IMR-90 (cell line): ENCODE measurements at regions not wholly inside any gene's neighbourhood (a gene's known extent, or its start where the extent isn't known, plus 50 kb on each side); places are given as distances from the start of the nearest gene placed in this dataset.

ENCODE experiments used
- ATAC-seq: fragments of 200-7000 bp; cut with Tn5 transposase; 2 replicates; pipeline ENCODE4 v1.9.1; 2020; ENCODE audit warnings: low read depth, mild to moderate bottlenecking, moderate library complexity
- BruUV-seq: library from RNA; stranded (reverse); fragments of 400-500 nt; replicated peaks from 2 replicates; lab custom pipeline; 2021; lab: Mats Ljungman, UMichigan
- CTCF ChIA-PET: fragments of 300-600 bp; formaldehyde crosslinking; extraction: SDS; loops from one replicate; lab custom pipeline; 2021; ENCODE audit warnings: antibody characterized with exemption; lab: Yijun Ruan, JAX
- POLR2A ChIA-PET: fragments of 300-600 bp; sonication (Branson Sonifier 250); formaldehyde crosslinking; loops from one replicate; lab custom pipeline; 2022; ENCODE audit warnings: antibody characterized with exemption; ENCODE audit not compliant: unreplicated experiment; lab: Charles Lee
- DNase-seq: peaks from one replicate; pipeline ENCODE4 v3.0.0; 2013
- H2AFZ ChIP-seq: replicated peaks from 2 replicates; pipeline ENCODE3; 2013; ENCODE audit warnings: low read length, mild to moderate bottlenecking; ENCODE audit not compliant: poor library complexity
- H2AK5ac ChIP-seq: 2 replicates; pipeline ENCODE4 v1.6.1; 2013; ENCODE audit warnings: low read depth, low read length, inconsistent platforms
- H2AK9ac ChIP-seq: replicated peaks from 2 replicates; pipeline ENCODE3; 2013; ENCODE audit warnings: mild to moderate bottlenecking, low read depth, low read length, moderate library complexity; ENCODE audit not compliant: poor library complexity
- H2BK120ac ChIP-seq: 2 replicates; pipeline ENCODE4 v1.6.1; 2013; ENCODE audit warnings: low read depth, low read length, inconsistent platforms
- H2BK15ac ChIP-seq: 3 replicates; pipeline ENCODE4 v1.6.1; 2013; ENCODE audit warnings: low read depth, low read length, inconsistent platforms
- H2BK20ac ChIP-seq: 2 replicates; pipeline ENCODE4 v1.6.1; 2013; ENCODE audit warnings: low read depth, mild to moderate bottlenecking, inconsistent platforms, low read length, moderate library complexity
- H2BK5ac ChIP-seq: 2 replicates; pipeline ENCODE4 v1.6.1; 2013; ENCODE audit warnings: mild to moderate bottlenecking, low read depth, low read length, inconsistent platforms; ENCODE audit not compliant: poor library complexity, severe bottlenecking
- H3K14ac ChIP-seq: replicated peaks from 2 replicates; pipeline ENCODE4 v1.6.1; 2013; ENCODE audit warnings: low read depth, low read length, inconsistent platforms
- H3K18ac ChIP-seq: 2 replicates; pipeline ENCODE4 v1.6.1; 2013; ENCODE audit warnings: low read depth, low read length, control low read depth
- H3K23ac ChIP-seq: 2 replicates; pipeline ENCODE4 v1.6.1; 2013; ENCODE audit warnings: low read depth, low read length, inconsistent platforms
- H3K27ac ChIP-seq: 2 replicates; pipeline ENCODE4 v1.5.1; 2013; ENCODE audit warnings: mild to moderate bottlenecking, control low read depth, low read length; ENCODE audit not compliant: insufficient read depth
- H3K27me3 ChIP-seq: 2 replicates; pipeline ENCODE4 v1.6.1; 2013; ENCODE audit warnings: low read length; ENCODE audit not compliant: control insufficient read depth, insufficient read depth
- H3K36me3 ChIP-seq: 2 replicates; pipeline ENCODE4 v1.6.1; 2013; ENCODE audit warnings: low read length, mixed read lengths; ENCODE audit not compliant: control insufficient read depth, insufficient read depth
- H3K4ac ChIP-seq: 2 replicates; pipeline ENCODE4 v1.6.1; 2013; ENCODE audit warnings: low read depth, low read length, inconsistent platforms
- H3K4me1 ChIP-seq: 2 replicates; pipeline ENCODE4 v1.6.1; 2013; ENCODE audit warnings: low read length, mixed read lengths; ENCODE audit not compliant: control insufficient read depth, insufficient read depth
- H3K4me2 ChIP-seq: 2 replicates; pipeline ENCODE4 v1.6.1; 2013; ENCODE audit warnings: low read depth, mild to moderate bottlenecking, control low read depth, low read length, moderate library complexity
- H3K4me3 ChIP-seq: 2 replicates; pipeline ENCODE4 v1.5.1; 2013; ENCODE audit warnings: low read depth, mild to moderate bottlenecking, control low read depth, low read length, moderate library complexity; ENCODE audit not compliant: insufficient read depth
- H3K56ac ChIP-seq: 2 replicates; pipeline ENCODE4 v1.6.1; 2013; ENCODE audit warnings: low read length, inconsistent platforms; ENCODE audit not compliant: insufficient read depth; ENCODE audit errors: extremely low read depth
- H3K79me1 ChIP-seq, 2 experiments: 2 replicates each; pipeline ENCODE4 v1.6.1; 2013; ENCODE audit warnings: low read length in 2 of 2, inconsistent platforms in 1 of 2, low read depth in 1 of 2
- H3K9ac ChIP-seq: 2 replicates; pipeline ENCODE4 v1.6.1; 2013; ENCODE audit warnings: low read depth, low read length, control low read depth
- H3K9me1 ChIP-seq: 2 replicates; pipeline ENCODE4 v1.6.1; 2013; ENCODE audit warnings: low read length, inconsistent platforms; ENCODE audit not compliant: insufficient read depth
- H3K9me3 ChIP-seq: 2 replicates; pipeline ENCODE4 v1.6.1; 2013; ENCODE audit warnings: low read length; ENCODE audit not compliant: control insufficient read depth, insufficient read depth
- H4K20me1 ChIP-seq: 2 replicates; pipeline ENCODE4 v1.6.1; 2013; ENCODE audit warnings: low read length, inconsistent platforms; ENCODE audit not compliant: insufficient read depth
- H4K5ac ChIP-seq: 2 replicates; pipeline ENCODE4 v1.6.1; 2013; ENCODE audit warnings: mild to moderate bottlenecking, low read depth, low read length, control low read depth
- H4K8ac ChIP-seq, 2 experiments: 2 replicates each; pipeline ENCODE4 v1.6.1; 2013; ENCODE audit warnings: low read depth in 2 of 2, low read length in 2 of 2, control low read depth in 1 of 2, inconsistent platforms in 1 of 2
- H4K91ac ChIP-seq: 2 replicates; pipeline ENCODE4 v1.6.1; 2013; ENCODE audit warnings: low read depth, low read length, inconsistent platforms; ENCODE audit not compliant: insufficient read depth
- BHLHE40 ChIP-seq: fragments of 150-350 bp; IDR thresholded peaks from 2 replicates; pipeline ENCODE4 v1.6.1; 2016; ENCODE audit warnings: mild to moderate bottlenecking, low read depth, low read length
- CTCF ChIP-seq: conservative IDR thresholded peaks from 2 replicates; pipeline ENCODE4 v1.5.1; 2012; ENCODE audit warnings: mild to moderate bottlenecking, low read depth, low read length, improper control_type of control experiment
- MXI1 ChIP-seq: IDR thresholded peaks from 2 replicates; pipeline ENCODE4 v1.6.1; 2012; ENCODE audit warnings: low read depth, mild to moderate bottlenecking, low read length, moderate library complexity, borderline replicate concordance
- NFE2L2 ChIP-seq: fragments of 150-350 bp; IDR thresholded peaks from 2 replicates; pipeline ENCODE4 v1.6.1; 2016; ENCODE audit warnings: low read depth, mild to moderate bottlenecking, low read length
- RAD21 ChIP-seq: IDR thresholded peaks from 2 replicates; pipeline ENCODE4 v1.6.1; 2012; ENCODE audit warnings: low read length, improper control_type of control experiment
- RCOR1 ChIP-seq: IDR thresholded peaks from 2 replicates; pipeline ENCODE4 v1.6.1; 2012; ENCODE audit warnings: mild to moderate bottlenecking, low read length, improper control_type of control experiment; ENCODE audit not compliant: insufficient replicate concordance
- SMC3 ChIP-seq: fragments of 150-350 bp; IDR thresholded peaks from 2 replicates; pipeline ENCODE4 v1.6.1; 2016; ENCODE audit warnings: low read depth, mild to moderate bottlenecking, antibody characterized with exemption, low read length, moderate library complexity
- USF2 ChIP-seq: fragments of 150-350 bp; IDR thresholded peaks from 2 replicates; pipeline ENCODE4 v1.6.1; 2017; ENCODE audit warnings: mild to moderate bottlenecking, antibody characterized with exemption, low read length, low read depth
- WGBS, 2 experiments: methylation state at CpG; one replicate each; pipeline versions ENCODE4 v1.1.5 to v1.1.7; 2013; ENCODE audit warnings: missing lambda C conversion rate in 2 of 2; ENCODE audit not compliant: insufficient read length in 1 of 2; ENCODE audit errors: extremely low coverage in 2 of 2; 5-methylcytosine and 5-hydroxymethylcytosine counted together
- dilution Hi-C: fragments of 300-500 bp; cut with HindIII; formaldehyde crosslinking; loops from one replicate; pipeline ENCODE4 v1.14.3; 2018; ENCODE audit warnings: low sequenced_read_pairs; ENCODE audit not compliant: unreplicated experiment
- in situ Hi-C: fragments of 300-500 bp; cut with MboI; formaldehyde crosslinking; loops from 3 replicates; pipeline ENCODE4 v1.14.3; 2019; ENCODE audit warnings: low sequenced_read_pairs, inconsistent platforms, mixed read lengths
- intact Hi-C: fragments of 100-400 bp; cut with micrococcal nuclease; formaldehyde crosslinking; loops from 2 replicates; pipeline ENCODE4 v1.10.0; 2022

- Histone ChIP-seq H4K5ac (no peak overlapping the region), H2BK120ac (no peak overlapping the region), H3K27me3 (0 out of 2 replicates have a peak, but pooled peaks cover 2% of the 10 kb centered on the region), H4K20me1 (no peaks in the 10 kb centered on the region), H3K27ac (no peak overlapping the region), H2BK15ac (no peak overlapping the region), H3K4me1 (peaks cover 4% of the 10 kb centered on the region; the same call in 1 of the 2 replicates), H2AK9ac (no peak overlapping the region), H3K4ac (no peak overlapping the region), H3K4me3 (no peak overlapping the region), H2BK5ac (no peak overlapping the region), H4K8ac (no peak overlapping the region), H2AFZ (no peak overlapping the region), H3K9ac (no peak overlapping the region), H2AK5ac (no peak overlapping the region), H2BK20ac (no peak overlapping the region), H3K79me1 (no peaks in the 10 kb centered on the region), H3K56ac (no peak overlapping the region), H3K14ac (no peak overlapping the region), H3K36me3 (no peaks in the 10 kb centered on the region), H3K18ac (no peak overlapping the region), H3K9me3 (no peaks in the 10 kb centered on the region; the same call in 1 of the 2 replicates), H4K91ac (no peak overlapping the region), H3K4me2 (no peak overlapping the region), H3K9me1 (no peaks in the 10 kb centered on the region), H3K23ac (no peak overlapping the region)
- TF ChIP-seq SMC3 (no peak), NFE2L2 (no peak), BHLHE40 (no peak), CTCF (no peak), RCOR1 (no peak), USF2 (no peak), RAD21 (no peak), MXI1 (no peak)
- dilution Hi-C loops (no loop called here), intact Hi-C loops (no loop called here), in situ Hi-C loops (no loop called here)
- DNase-seq (no peak), ATAC-seq (no peak)
- WGBS, 2 experiments, result no CpG with 5 or more reads among the region's 3 CpGs
- BruUV-seq, result no TSS peak
- CTCF ChIA-PET, result interaction anchor here (0.6 kb wide), 1 partner anchor 154 kb away, joined by 3 read pairs; no protein-coding TSS in a partner anchor
- POLR2A ChIA-PET, result no interaction called here
These were observed 75.7 kb upstream of the GUCY1A1 start for GRCh38 chr4:155590796-155591585.
